GM12878 (cell line): ENCODE measurements at regions not wholly inside any gene's neighbourhood (a gene's known extent, or its start where the extent isn't known, plus 50 kb on each side); places are given as distances from the start of the nearest gene placed in this dataset.

Experiments
- EZH2 ChIP-seq: IDR thresholded peaks from 2 replicates; pipeline ENCODE4 v1.6.1; 2012; ENCODE audit warnings: low read depth, mild to moderate bottlenecking, control low read depth, inconsistent platforms, low read length, borderline replicate concordance; ENCODE audit not compliant: control insufficient read depth
- MXI1 ChIP-seq: fragments of 150-350 bp; IDR thresholded peaks from 2 replicates; pipeline ENCODE4 v1.6.1; 2011; ENCODE audit warnings: low read depth, mild to moderate bottlenecking, inconsistent platforms, low read length, improper control_type of control experiment
- NRF1 ChIP-seq: conservative IDR thresholded peaks from 2 replicates; pipeline ENCODE4 v1.6.1; 2011; ENCODE audit warnings: mild to moderate bottlenecking, low read depth, low read length, improper control_type of control experiment
- PAX8 ChIP-seq: fragments of 450-650 bp; IDR thresholded peaks from 2 replicates; pipeline ENCODE4 v1.6.1; 2017; ENCODE audit warnings: mild to moderate bottlenecking, moderate library complexity
- RAD21 ChIP-seq: IDR thresholded peaks from 2 replicates; pipeline ENCODE4 v1.6.1; 2011; ENCODE audit warnings: mild to moderate bottlenecking, low read depth, low read length, moderate library complexity; ENCODE audit not compliant: insufficient read depth
- TF ChIP-seq, protein P1 (sequence below), 3 experiments: IDR thresholded peaks in 2 of 3; conservative IDR thresholded peaks in 1 of 3; 2 replicates each; pipeline ENCODE4 v1.5.1; 2011; ENCODE audit warnings: low read depth in 3 of 3, low read length in 3 of 3, mild to moderate bottlenecking in 3 of 3, control low read depth in 2 of 3, moderate library complexity in 2 of 3, inconsistent platforms in 1 of 3, mixed read lengths in 1 of 3; ENCODE audit not compliant: control insufficient read depth in 2 of 3, insufficient read depth in 1 of 3; ENCODE audit errors: extremely low read depth in 1 of 3

GRCh38 chr10:78555128-78555527, 513.6 kb upstream of the ZMIZ1 start:
- TF ChIP-seq, protein P1, sequence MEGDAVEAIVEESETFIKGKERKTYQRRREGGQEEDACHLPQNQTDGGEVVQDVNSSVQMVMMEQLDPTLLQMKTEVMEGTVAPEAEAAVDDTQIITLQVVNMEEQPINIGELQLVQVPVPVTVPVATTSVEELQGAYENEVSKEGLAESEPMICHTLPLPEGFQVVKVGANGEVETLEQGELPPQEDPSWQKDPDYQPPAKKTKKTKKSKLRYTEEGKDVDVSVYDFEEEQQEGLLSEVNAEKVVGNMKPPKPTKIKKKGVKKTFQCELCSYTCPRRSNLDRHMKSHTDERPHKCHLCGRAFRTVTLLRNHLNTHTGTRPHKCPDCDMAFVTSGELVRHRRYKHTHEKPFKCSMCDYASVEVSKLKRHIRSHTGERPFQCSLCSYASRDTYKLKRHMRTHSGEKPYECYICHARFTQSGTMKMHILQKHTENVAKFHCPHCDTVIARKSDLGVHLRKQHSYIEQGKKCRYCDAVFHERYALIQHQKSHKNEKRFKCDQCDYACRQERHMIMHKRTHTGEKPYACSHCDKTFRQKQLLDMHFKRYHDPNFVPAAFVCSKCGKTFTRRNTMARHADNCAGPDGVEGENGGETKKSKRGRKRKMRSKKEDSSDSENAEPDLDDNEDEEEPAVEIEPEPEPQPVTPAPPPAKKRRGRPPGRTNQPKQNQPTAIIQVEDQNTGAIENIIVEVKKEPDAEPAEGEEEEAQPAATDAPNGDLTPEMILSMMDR (IDR thresholded peaks at IDR 0.05 in 2 of 3, conservative IDR thresholded peaks at IDR 0.05 in 1 of 3; ENCODE audit: control insufficient read depth in 2 of 3, extremely low read depth in 1 of 3, insufficient read depth in 1 of 3, low read depth in 3 of 3, low read length in 3 of 3): no peak
- TF ChIP-seq PAX8 (no peak), RAD21 (no peak), NRF1 (no peak), EZH2 (no peak), MXI1 (no peak)
